ENCODE measurements at regions not wholly inside any gene's neighbourhood (a gene's known extent, or its start where the extent isn't known, plus 50 kb on each side); places are given as distances from the start of the nearest gene placed in this dataset.

- DNase-seq (ENCODE audit: low spot score) = no peak
Observed at GRCh38 chr7:46391231-46392201, 470.4 kb upstream of the IGFBP3 start.

GRCh38 chr7:46390042-46390441 lies 469.0 kb upstream of the IGFBP3 start:
- no peak for DNase-seq (ENCODE audit: low spot score)

- DNase-seq (ENCODE audit: low spot score) = no peak
Observed at GRCh38 chr7:46389146-46389545, 468.1 kb upstream of the IGFBP3 start.

GRCh38 chr7:46387646-46388045 lies 466.6 kb upstream of the IGFBP3 start:
- no peak for DNase-seq (ENCODE audit: low spot score)

GRCh38 chr7:46386428-46387399 lies 465.6 kb upstream of the IGFBP3 start:
- DNase-seq (ENCODE audit: low spot score) = no peak

GRCh38 chr7:46385662-46386309 lies 464.7 kb upstream of the IGFBP3 start:
- no peak for DNase-seq (ENCODE audit: low spot score)

GRCh38 chr7:46383605-46384004 lies 462.5 kb upstream of the IGFBP3 start:
- DNase-seq (ENCODE audit: low spot score) = no peak

GRCh38 chr7:46369933-46370654 lies 449.0 kb upstream of the IGFBP3 start:
- no peak for DNase-seq (ENCODE audit: low spot score)

- DNase-seq (ENCODE audit: low spot score) = no peak
Observed at GRCh38 chr7:46368871-46369270, 447.8 kb upstream of the IGFBP3 start.

- no peak for DNase-seq (ENCODE audit: low spot score)
Observed at GRCh38 chr7:46366526-46366925, 445.5 kb upstream of the IGFBP3 start.

- no peak for DNase-seq (ENCODE audit: low spot score)
Observed at GRCh38 chr7:46363688-46364087, 442.6 kb upstream of the IGFBP3 start.

GRCh38 chr7:46360811-46361210 lies 439.7 kb upstream of the IGFBP3 start:
- DNase-seq (ENCODE audit: low spot score) = no peak

GRCh38 chr7:46360296-46360695 lies 439.2 kb upstream of the IGFBP3 start:
- no peak for DNase-seq (ENCODE audit: low spot score)

- DNase-seq (ENCODE audit: low spot score) = no peak
Observed at GRCh38 chr7:46357851-46358250, 436.8 kb upstream of the IGFBP3 start.

GRCh38 chr7:46357290-46357689 lies 436.2 kb upstream of the IGFBP3 start:
- DNase-seq (ENCODE audit: low spot score) = no peak

- DNase-seq (ENCODE audit: low spot score) = no peak
Observed at GRCh38 chr7:46356371-46356770, 435.3 kb upstream of the IGFBP3 start.

- DNase-seq (ENCODE audit: low spot score) = no peak
Observed at GRCh38 chr7:46355331-46355730, 434.3 kb upstream of the IGFBP3 start.

- DNase-seq (ENCODE audit: low spot score) = no peak
Observed at GRCh38 chr7:46352004-46352954, 431.2 kb upstream of the IGFBP3 start.

GRCh38 chr7:46349490-46349889 lies 428.4 kb upstream of the IGFBP3 start:
- no peak for DNase-seq (ENCODE audit: low spot score)

GRCh38 chr7:46344533-46344932 lies 423.5 kb upstream of the IGFBP3 start:
- DNase-seq (ENCODE audit: low spot score) = no peak
